Ovary (tissue), 7 donors: ENCODE measurements at regions not wholly inside any gene's neighbourhood (a gene's known extent, or its start where the extent isn't known, plus 50 kb on each side); places are given as distances from the start of the nearest gene placed in this dataset.

Source experiments
- DNase-seq, 5 donors: peaks; one replicate each; pipeline ENCODE4 v3.0.0-alpha.2; 2019 to 2020
- H3K27ac ChIP-seq, 2 donors: fragments of 200-600 bp; one replicate each; pipeline versions ENCODE4 v1.5.1 to v1.8.0; 2019 to 2022
- H3K27me3 ChIP-seq: fragments of 200-600 bp; one replicate; pipeline ENCODE4 v1.8.0; 2022
- H3K36me3 ChIP-seq: fragments of 200-600 bp; sonication (generic); one replicate; pipeline ENCODE4 v1.5.1; 2019
- H3K4me1 ChIP-seq: one replicate; pipeline ENCODE4 v1.8.1; 2013; ENCODE audit warnings: mild to moderate bottlenecking, moderate library complexity; ENCODE audit not compliant: insufficient read depth
- H3K4me3 ChIP-seq: fragments of 200-600 bp; sonication (generic); one replicate; pipeline ENCODE4 v1.5.1; 2017
- H3K9me3 ChIP-seq, 2 donors: fragments of 200-600 bp in 1 of 2; sonication (generic) in 1 of 2; one replicate each; pipeline versions ENCODE4 v1.5.1 to v1.8.1; 2013 to 2019; ENCODE audit warnings: mild to moderate bottlenecking in 1 of 2, moderate library complexity in 1 of 2
- EP300 ChIP-seq: sonication (generic); formaldehyde crosslinking; IDR thresholded peaks from one replicate; pipeline ENCODE4 v1.6.1; 2017; ENCODE audit warnings: antibody characterized with exemption
- POLR2A ChIP-seq: fragments of 450-650 bp; IDR thresholded peaks from one replicate; pipeline ENCODE4 v1.6.1; 2017; ENCODE audit warnings: antibody characterized with exemption, mild to moderate bottlenecking, moderate library complexity
- WGBS, 3 donors: extraction: QIAGEN DNeasy Blood & Tissue Kit in 1 of 3; methylation state at CpG; one replicate each; pipeline versions ENCODE4 v1.1.5 to v1.1.7; 2013 to 2017; 5-methylcytosine and 5-hydroxymethylcytosine counted together
- intact Hi-C, 4 donors: fragments of 100-400 bp; cut with DNase I; formaldehyde crosslinking; loops; one replicate each; pipeline versions ENCODE4 v1.11.0 to v1.15.1; 2022 to 2023
- TF ChIP-seq, protein P1 (sequence below), 3 donors: fragments of 450-650 bp in 2 of 3; fragments of 200-600 bp in 1 of 3; IDR thresholded peaks; one replicate each; pipeline versions ENCODE4 v1.5.1 to v1.8.0; 2016 to 2022; ENCODE audit warnings: antibody characterized with exemption in 3 of 3, mild to moderate bottlenecking in 1 of 3
- donor health status: DM: no; HTN: no; CAD: no; lungs with moderate emphysema.
- donor health status: DM: no; HTN: no; CAD: no.
- donor health status: Bipolar disorder and iron deficiency.
- donor health status: DM: no; HTN: no; CAD: no.
- donor health status: DM: yes; HTN: yes; CAD: no.

DNA sequence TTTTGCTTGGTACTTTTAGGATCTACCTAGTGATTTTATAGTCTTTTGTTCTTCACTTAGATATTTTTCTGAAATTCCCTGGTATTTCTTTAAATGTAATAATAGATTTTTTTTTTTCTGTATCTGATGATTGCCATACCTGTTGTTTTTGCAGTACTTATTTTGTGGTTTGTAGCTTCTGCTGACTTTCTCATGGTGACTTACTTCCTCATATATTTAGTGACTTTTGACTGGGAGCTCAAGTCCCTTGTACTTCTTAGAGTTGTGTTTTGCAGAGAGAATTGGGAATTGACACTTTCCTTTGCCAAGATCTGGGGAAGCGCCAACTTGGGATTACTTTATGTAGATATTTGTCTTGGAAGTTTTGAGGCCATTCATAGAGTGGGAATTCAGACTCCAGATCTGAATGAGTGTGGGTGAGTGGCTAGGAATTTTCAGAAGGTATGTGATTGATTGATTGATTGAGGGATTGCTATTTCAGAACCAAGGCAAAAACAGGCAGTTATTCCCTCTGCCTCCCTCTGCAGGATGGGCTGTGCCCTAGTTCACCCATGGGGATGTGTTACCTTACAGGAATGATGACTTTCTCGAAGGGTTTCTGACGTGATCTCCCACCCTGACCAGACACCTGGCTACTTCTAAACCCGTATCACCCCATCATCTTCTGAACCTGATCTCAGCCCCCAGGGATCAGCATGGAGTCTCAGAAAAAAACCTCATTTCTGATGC is 219.5 kb downstream of the URB2 start:
- DNase-seq = no peak
- Histone ChIP-seq H3K36me3 (no peaks in the 10 kb centered on the region), H3K4me1 (peaks cover 11% of the 10 kb centered on the region), H3K4me3 (no peak overlapping the region), H3K27ac (no peak overlapping the region), H3K27me3 (no peaks in the 10 kb centered on the region), H3K9me3 (no peaks in the 10 kb centered on the region)
- 88 to 97% (median 95%) methylated on average over 4 of the region's 4 CpGs for WGBS, 3 donors
- intact Hi-C loops = no loop called here
- TF ChIP-seq EP300 (no peak), POLR2A (no peak)
- TF ChIP-seq, protein P1, sequence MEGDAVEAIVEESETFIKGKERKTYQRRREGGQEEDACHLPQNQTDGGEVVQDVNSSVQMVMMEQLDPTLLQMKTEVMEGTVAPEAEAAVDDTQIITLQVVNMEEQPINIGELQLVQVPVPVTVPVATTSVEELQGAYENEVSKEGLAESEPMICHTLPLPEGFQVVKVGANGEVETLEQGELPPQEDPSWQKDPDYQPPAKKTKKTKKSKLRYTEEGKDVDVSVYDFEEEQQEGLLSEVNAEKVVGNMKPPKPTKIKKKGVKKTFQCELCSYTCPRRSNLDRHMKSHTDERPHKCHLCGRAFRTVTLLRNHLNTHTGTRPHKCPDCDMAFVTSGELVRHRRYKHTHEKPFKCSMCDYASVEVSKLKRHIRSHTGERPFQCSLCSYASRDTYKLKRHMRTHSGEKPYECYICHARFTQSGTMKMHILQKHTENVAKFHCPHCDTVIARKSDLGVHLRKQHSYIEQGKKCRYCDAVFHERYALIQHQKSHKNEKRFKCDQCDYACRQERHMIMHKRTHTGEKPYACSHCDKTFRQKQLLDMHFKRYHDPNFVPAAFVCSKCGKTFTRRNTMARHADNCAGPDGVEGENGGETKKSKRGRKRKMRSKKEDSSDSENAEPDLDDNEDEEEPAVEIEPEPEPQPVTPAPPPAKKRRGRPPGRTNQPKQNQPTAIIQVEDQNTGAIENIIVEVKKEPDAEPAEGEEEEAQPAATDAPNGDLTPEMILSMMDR (IDR thresholded peaks at IDR 0.05) = no peak

DNA sequence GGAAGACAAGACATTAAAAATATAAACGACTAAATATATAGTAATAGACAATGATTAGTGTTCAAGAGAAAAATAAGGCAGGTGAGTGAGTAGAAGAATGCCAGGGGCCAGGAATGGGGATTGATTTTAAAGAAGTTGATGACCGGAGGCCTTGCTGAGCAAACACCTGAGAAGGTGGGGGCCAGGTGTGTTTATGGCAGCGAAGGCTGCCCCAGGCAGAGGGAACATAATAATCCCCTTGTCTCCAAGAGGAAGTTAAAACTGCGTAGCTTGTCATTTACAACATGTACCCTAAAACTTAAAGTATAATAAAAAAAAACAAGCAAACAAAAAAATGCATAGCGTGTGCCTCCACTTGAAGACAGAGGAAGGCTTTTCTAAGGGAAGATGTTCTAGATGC is 220.3 kb downstream of the URB2 start:
- Histone ChIP-seq H3K27ac (no peak overlapping the region), H3K4me3 (no peak overlapping the region), H3K36me3 (no peaks in the 10 kb centered on the region), H3K9me3 (no peaks in the 10 kb centered on the region), H3K27me3 (no peaks in the 10 kb centered on the region), H3K4me1 (peaks cover 11% of the 10 kb centered on the region)
- TF ChIP-seq, protein P1 (IDR thresholded peaks at IDR 0.05) = no peak
- no peak for TF ChIP-seq POLR2A
- no peak for TF ChIP-seq EP300
- no peak for DNase-seq
- intact Hi-C loops = no loop called here
- 94 to 95% (median 95%) methylated on average over 5 of the region's 5 CpGs for WGBS, 3 donors

DNA sequence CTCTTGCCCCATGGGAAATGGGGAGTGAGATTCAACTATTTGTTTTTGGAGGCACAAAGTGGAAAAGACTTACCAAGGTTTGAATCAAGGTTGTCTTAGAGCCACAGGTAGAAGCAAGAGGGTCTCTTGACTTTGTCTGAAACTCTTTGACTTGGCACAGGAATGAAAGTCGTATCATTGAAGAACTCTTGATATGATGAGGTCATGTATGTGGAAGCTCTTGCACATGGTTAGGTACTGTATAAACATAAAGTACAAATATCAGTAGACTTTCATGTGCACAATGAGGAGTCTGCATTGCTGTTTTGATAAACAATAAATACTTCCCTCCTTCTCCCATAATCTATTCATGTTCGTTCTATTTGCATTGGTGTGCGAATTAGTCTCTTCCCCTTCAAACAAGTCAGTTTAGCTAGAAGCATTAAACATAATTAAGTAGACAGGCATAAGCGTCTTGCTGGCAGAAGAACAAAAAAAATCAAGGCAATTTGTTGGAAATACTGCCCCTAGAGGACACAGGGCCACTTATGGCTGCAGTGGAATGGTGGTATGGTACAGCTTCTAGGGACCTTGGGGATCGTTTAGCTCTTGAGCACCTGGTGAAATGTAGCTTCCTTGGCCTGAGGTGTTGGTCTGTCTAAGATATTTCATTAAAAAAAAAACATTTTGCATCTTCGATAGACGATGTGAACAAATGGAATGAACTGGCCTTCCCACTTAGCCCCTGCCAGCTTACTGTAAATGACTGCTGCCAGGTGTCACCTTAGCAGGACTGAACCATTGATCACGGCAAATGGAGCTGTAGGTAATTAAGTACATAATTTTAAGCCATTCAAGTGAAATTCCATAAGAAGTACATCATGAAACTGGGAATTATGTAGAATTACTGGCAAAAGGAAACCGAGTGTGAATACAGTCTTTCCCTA is 218.0 kb upstream of the GALNT2 start:
- 75 to 83% (median 75%) methylated on average over 9 of the region's 9 CpGs for WGBS, 3 donors
- Histone ChIP-seq H3K9me3 (no peaks in the 10 kb centered on the region), H3K4me1 (peaks cover 8% of the 10 kb centered on the region), H3K27ac (no peak overlapping the region), H3K27me3 (no peaks in the 10 kb centered on the region), H3K4me3 (no peak overlapping the region), H3K36me3 (no peaks in the 10 kb centered on the region)
- intact Hi-C loops = no loop called here
- TF ChIP-seq, protein P1 (IDR thresholded peaks at IDR 0.05) = no peak
- TF ChIP-seq POLR2A (no peak), EP300 (no peak)
- DNase-seq = no peak

DNA sequence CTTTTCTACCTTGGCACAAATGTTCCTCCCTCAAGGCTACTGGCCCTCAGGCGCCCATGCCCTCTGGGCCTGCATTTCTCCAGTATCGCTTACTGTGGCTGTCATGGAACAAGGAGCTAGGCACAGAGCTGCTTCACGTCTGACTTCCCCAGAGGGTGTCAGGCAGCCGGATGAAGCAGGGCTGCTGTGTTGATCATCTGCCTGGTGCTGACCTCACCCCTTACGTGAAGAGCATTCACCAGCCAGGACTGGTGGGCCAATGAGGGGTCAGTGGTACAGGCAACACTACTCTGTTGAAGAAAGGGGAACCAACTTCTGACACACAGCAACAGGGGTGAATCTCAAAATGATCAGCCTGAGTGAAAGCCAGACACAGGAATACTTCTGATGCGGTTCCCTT is 215.5 kb upstream of the GALNT2 start:
- Histone ChIP-seq H3K9me3 (no peaks in the 10 kb centered on the region), H3K4me1 (no peaks in the 10 kb centered on the region), H3K27ac (no peak overlapping the region), H3K4me3 (no peak overlapping the region), H3K36me3 (no peaks in the 10 kb centered on the region), H3K27me3 (no peaks in the 10 kb centered on the region)
- 82 to 89% (median 84%) methylated on average over 6 of the region's 6 CpGs for WGBS, 3 donors
- TF ChIP-seq POLR2A (no peak), EP300 (no peak)
- TF ChIP-seq, protein P1 (IDR thresholded peaks at IDR 0.05) = no peak
- intact Hi-C loops = no loop called here
- no peak for DNase-seq
